Endothelial cell (in vitro differentiated cells): ENCODE measurements at regions not wholly inside any gene's neighbourhood (a gene's known extent, or its start where the extent isn't known, plus 50 kb on each side); places are given as distances from the start of the nearest gene placed in this dataset.

Experiments used
- DNase-seq: peaks from one replicate; pipeline ENCODE4 v3.0.0; 2021; ENCODE audit warnings: low spot score
- H3K27ac Mint-ChIP-seq: one replicate; pipeline ENCODE4 v1.8.0; 2021; ENCODE audit warnings: mixed read lengths, inconsistent platforms; ENCODE audit not compliant: unreplicated experiment
- H3K27me3 Mint-ChIP-seq: one replicate; pipeline ENCODE4 v1.8.0; 2021; ENCODE audit warnings: mild to moderate bottlenecking, moderate library complexity, mixed read lengths, inconsistent platforms; ENCODE audit not compliant: unreplicated experiment
- H3K36me3 Mint-ChIP-seq: one replicate; pipeline ENCODE4 v1.8.0; 2021; ENCODE audit warnings: mild to moderate bottlenecking, low read depth, mixed read lengths, inconsistent platforms; ENCODE audit not compliant: unreplicated experiment
- H3K4me1 Mint-ChIP-seq: one replicate; pipeline ENCODE4 v1.8.0; 2021; ENCODE audit warnings: mild to moderate bottlenecking, mixed read lengths, inconsistent platforms; ENCODE audit not compliant: unreplicated experiment
- H3K4me3 Mint-ChIP-seq: one replicate; pipeline ENCODE4 v1.8.0; 2021; ENCODE audit warnings: mild to moderate bottlenecking, mixed read lengths, inconsistent platforms; ENCODE audit not compliant: unreplicated experiment
- H3K9me3 Mint-ChIP-seq: one replicate; pipeline ENCODE4 v1.8.0; 2021; ENCODE audit warnings: mixed read lengths, inconsistent platforms; ENCODE audit not compliant: unreplicated experiment
- CTCF ChIP-seq: fragments of 200-600 bp; sonication (generic); IDR thresholded peaks from one replicate; pipeline ENCODE4 v1.5.0; 2021; ENCODE audit warnings: antibody characterized with exemption; ENCODE audit not compliant: unreplicated experiment

- H3K27ac Mint-ChIP-seq, result no peak overlapping the region
- H3K9me3 Mint-ChIP-seq, result no peaks in the 10 kb centered on the region
These were observed 939.8 kb downstream of the GLUD2 start for GRCh38 chrX:121987163-121987562.

GRCh38 chrX:121987835-121988234, 940.4 kb downstream of the GLUD2 start:
- H3K27me3 Mint-ChIP-seq, result no peaks in the 10 kb centered on the region
- H3K36me3 Mint-ChIP-seq, result no peaks in the 10 kb centered on the region
- TF ChIP-seq CTCF, result no peak
- no peaks in the 10 kb centered on the region for H3K4me1 Mint-ChIP-seq
- DNase-seq, result no peak
- H3K4me3 Mint-ChIP-seq, result no peak overlapping the region
- H3K9me3 Mint-ChIP-seq, result no peaks in the 10 kb centered on the region
- H3K27ac Mint-ChIP-seq, result no peak overlapping the region

More at GRCh38 chrX:121987163-121987562, 939.8 kb downstream of the GLUD2 start:
- Mint-ChIP-seq H3K4me1 (no peaks in the 10 kb centered on the region), H3K27me3 (no peaks in the 10 kb centered on the region), H3K36me3 (no peaks in the 10 kb centered on the region), H3K4me3 (no peak overlapping the region)
- no peak for DNase-seq
- TF ChIP-seq CTCF, result no peak

- DNase-seq, result no peak
- H3K36me3 Mint-ChIP-seq, result no peaks in the 10 kb centered on the region
- TF ChIP-seq CTCF, result no peak
- no peaks in the 10 kb centered on the region for H3K9me3 Mint-ChIP-seq
- no peak overlapping the region for H3K27ac Mint-ChIP-seq
- H3K4me1 Mint-ChIP-seq, result no peaks in the 10 kb centered on the region
- H3K4me3 Mint-ChIP-seq, result no peak overlapping the region
- H3K27me3 Mint-ChIP-seq, result no peaks in the 10 kb centered on the region
These were observed 956.7 kb downstream of the GLUD2 start for GRCh38 chrX:122004127-122004526.

- DNase-seq, result no peak
- no peak overlapping the region for H3K27ac Mint-ChIP-seq
- H3K4me3 Mint-ChIP-seq, result no peak overlapping the region
- no peaks in the 10 kb centered on the region for H3K4me1 Mint-ChIP-seq
- no peak for TF ChIP-seq CTCF
- H3K36me3 Mint-ChIP-seq, result no peaks in the 10 kb centered on the region
- H3K9me3 Mint-ChIP-seq, result no peaks in the 10 kb centered on the region
- no peaks in the 10 kb centered on the region for H3K27me3 Mint-ChIP-seq
These were observed 979.3 kb downstream of the GLUD2 start for GRCh38 chrX:122026665-122027064.

GRCh38 chrX:122046226-122046625, 998.8 kb downstream of the GLUD2 start:
- no peaks in the 10 kb centered on the region for H3K4me1 Mint-ChIP-seq
- no peaks in the 10 kb centered on the region for H3K9me3 Mint-ChIP-seq
- no peak overlapping the region for H3K4me3 Mint-ChIP-seq
- no peak for DNase-seq
- no peak overlapping the region for H3K27ac Mint-ChIP-seq
- TF ChIP-seq CTCF, result no peak
- H3K36me3 Mint-ChIP-seq, result no peaks in the 10 kb centered on the region
- no peaks in the 10 kb centered on the region for H3K27me3 Mint-ChIP-seq
